Panc1 (cell line): ENCODE measurements at regions not wholly inside any gene's neighbourhood (a gene's known extent, or its start where the extent isn't known, plus 50 kb on each side); places are given as distances from the start of the nearest gene placed in this dataset.

ENCODE experiments used
- POLR2AphosphoS5 ChIP-seq: IDR thresholded peaks from 2 replicates; pipeline ENCODE4 v1.6.1; 2012; ENCODE audit warnings: mild to moderate bottlenecking, low read depth, low read length, moderate library complexity
- TF ChIP-seq, protein P1 (sequence below): fragments of 450-650 bp; IDR thresholded peaks from 2 replicates; pipeline ENCODE4 v1.5.1; 2017; ENCODE audit warnings: mild to moderate bottlenecking

DNA sequence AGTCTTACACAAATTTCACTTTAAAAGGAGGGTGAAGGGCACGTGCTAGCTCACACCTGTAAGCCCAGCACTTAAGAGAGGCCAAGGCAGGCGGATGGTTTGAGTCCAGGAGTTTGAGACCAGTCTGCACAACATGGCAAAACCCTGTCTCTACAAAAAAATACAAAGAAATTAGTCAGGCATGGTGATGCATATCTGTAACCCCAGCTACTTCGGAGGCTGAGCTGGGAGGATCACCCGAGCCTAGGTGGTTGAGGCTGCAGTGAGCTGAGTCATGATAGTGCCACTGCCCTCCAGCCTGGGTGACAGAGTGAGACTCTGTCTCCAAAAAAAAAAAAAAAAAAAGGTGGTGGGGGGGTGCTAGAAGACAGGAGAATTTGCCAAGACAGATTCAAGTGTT, 237.3 kb upstream of the KLF14 start:
- TF ChIP-seq, protein P1, sequence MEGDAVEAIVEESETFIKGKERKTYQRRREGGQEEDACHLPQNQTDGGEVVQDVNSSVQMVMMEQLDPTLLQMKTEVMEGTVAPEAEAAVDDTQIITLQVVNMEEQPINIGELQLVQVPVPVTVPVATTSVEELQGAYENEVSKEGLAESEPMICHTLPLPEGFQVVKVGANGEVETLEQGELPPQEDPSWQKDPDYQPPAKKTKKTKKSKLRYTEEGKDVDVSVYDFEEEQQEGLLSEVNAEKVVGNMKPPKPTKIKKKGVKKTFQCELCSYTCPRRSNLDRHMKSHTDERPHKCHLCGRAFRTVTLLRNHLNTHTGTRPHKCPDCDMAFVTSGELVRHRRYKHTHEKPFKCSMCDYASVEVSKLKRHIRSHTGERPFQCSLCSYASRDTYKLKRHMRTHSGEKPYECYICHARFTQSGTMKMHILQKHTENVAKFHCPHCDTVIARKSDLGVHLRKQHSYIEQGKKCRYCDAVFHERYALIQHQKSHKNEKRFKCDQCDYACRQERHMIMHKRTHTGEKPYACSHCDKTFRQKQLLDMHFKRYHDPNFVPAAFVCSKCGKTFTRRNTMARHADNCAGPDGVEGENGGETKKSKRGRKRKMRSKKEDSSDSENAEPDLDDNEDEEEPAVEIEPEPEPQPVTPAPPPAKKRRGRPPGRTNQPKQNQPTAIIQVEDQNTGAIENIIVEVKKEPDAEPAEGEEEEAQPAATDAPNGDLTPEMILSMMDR, result no peak
- no peak for TF ChIP-seq POLR2AphosphoS5
